ENCODE measurements at regions not wholly inside any gene's neighbourhood (a gene's known extent, or its start where the extent isn't known, plus 50 kb on each side); places are given as distances from the start of the nearest gene placed in this dataset.

- TF ChIP-seq CTCF (IDR thresholded peaks at IDR 0.05) (no peak), POLR2A (IDR thresholded peaks at IDR 0.05) (no peak), POLR2AphosphoS5 (IDR thresholded peaks at IDR 0.05) (no peak)
Observed at GRCh38 chr14:97361181-97361580, 564.0 kb downstream of the VRK1 start.

Data from breast epithelium (tissue), 3 donors.